ENCODE measurements at regions not wholly inside any gene's neighbourhood (a gene's known extent, or its start where the extent isn't known, plus 50 kb on each side); places are given as distances from the start of the nearest gene placed in this dataset.
"Not testable (repeated sequence)": the region's sequence is repeated elsewhere in the genome, so short reads cannot be mapped to it uniquely, and the experiment has no call there.

GRCh38 chr12:61137677-61138414, 1122.4 kb upstream of the USP15 start:
- no peak for DNase-seq

GRCh38 chr12:61138415-61138759, 1121.8 kb upstream of the USP15 start:
- no peak for DNase-seq

GRCh38 chr12:61161961-61162360, 1098.2 kb upstream of the USP15 start:
- DNase-seq = no peak

- no peak for DNase-seq
Observed at GRCh38 chr12:61188801-61189595, 1071.2 kb upstream of the USP15 start.

- peak; percentile 12 to 70 (median 49) for DNase-seq
Observed at GRCh38 chr12:61213646-61214045, 1046.6 kb upstream of the USP15 start.

- no peak for DNase-seq
Observed at GRCh38 chr12:61220337-61220736, 1039.9 kb upstream of the USP15 start.

GRCh38 chr12:61232040-61232439, 1028.2 kb upstream of the USP15 start:
- no peak for DNase-seq

GRCh38 chr12:61250303-61250702, 1009.9 kb upstream of the USP15 start:
- DNase-seq = no peak

GRCh38 chr12:61251076-61251475, 1009.1 kb upstream of the USP15 start:
- no peak for DNase-seq

GRCh38 chr12:61254225-61254624, 1006.0 kb upstream of the USP15 start:
- no peak for DNase-seq

- DNase-seq = not testable (repeated sequence)
Observed at GRCh38 chr12:61264294-61264693, 995.9 kb upstream of the USP15 start.

- DNase-seq = peak in 1 of 3 experiments; percentile 15
Observed at GRCh38 chr12:61267474-61267873, 992.7 kb upstream of the USP15 start.

- no peak for DNase-seq
Observed at GRCh38 chr12:61272441-61272840, 987.8 kb upstream of the USP15 start.

- no peak for DNase-seq
Observed at GRCh38 chr12:61282790-61283575, 977.2 kb upstream of the USP15 start.

- no peak for DNase-seq
Observed at GRCh38 chr12:61290473-61290872, 969.7 kb upstream of the USP15 start.

GRCh38 chr12:61291647-61292046, 968.6 kb upstream of the USP15 start:
- no peak for DNase-seq

GRCh38 chr12:61294011-61294410, 966.2 kb upstream of the USP15 start:
- not testable (repeated sequence) for DNase-seq

GRCh38 chr12:61301817-61302216, 958.4 kb upstream of the USP15 start:
- no peak for DNase-seq

- DNase-seq = no peak
Observed at GRCh38 chr12:61302282-61302681, 957.9 kb upstream of the USP15 start.

- no peak for DNase-seq
Observed at GRCh38 chr12:61308220-61308619, 952.0 kb upstream of the USP15 start.

- DNase-seq = no peak
Observed at GRCh38 chr12:61311413-61311812, 948.8 kb upstream of the USP15 start.

GRCh38 chr12:61348871-61349270, 911.3 kb upstream of the USP15 start:
- DNase-seq = no peak

- no peak for DNase-seq
Observed at GRCh38 chr12:61355105-61355504, 905.1 kb upstream of the USP15 start.

GRCh38 chr12:61356485-61356884, 903.7 kb upstream of the USP15 start:
- no peak for DNase-seq
